NT2/D1 (cell line): ENCODE measurements at regions not wholly inside any gene's neighbourhood (a gene's known extent, or its start where the extent isn't known, plus 50 kb on each side); places are given as distances from the start of the nearest gene placed in this dataset.

Experiments
- SUZ12 ChIP-seq: IDR thresholded peaks from 2 replicates; pipeline ENCODE4 v1.6.1; 2011; ENCODE audit not compliant: insufficient read length, insufficient read depth; ENCODE audit errors: extremely low read depth
- YY1 ChIP-seq: IDR thresholded peaks from 2 replicates; pipeline ENCODE4 v1.6.1; 2011; ENCODE audit not compliant: insufficient read length, insufficient read depth
- ZNF274 ChIP-seq: IDR thresholded peaks from 2 replicates; pipeline ENCODE4 v1.6.1; 2011; ENCODE audit warnings: mild to moderate bottlenecking, low read depth, low read length

GRCh38 chr5:106374956-106375355 is 1295.8 kb downstream of the EFNA5 start:
- TF ChIP-seq ZNF274 (no peak), YY1 (no peak), SUZ12 (no peak)
